H9 (cell line): ENCODE measurements at regions not wholly inside any gene's neighbourhood (a gene's known extent, or its start where the extent isn't known, plus 50 kb on each side); places are given as distances from the start of the nearest gene placed in this dataset.

ENCODE experiments used
- DNase-seq: peaks from one replicate; pipeline ENCODE4 v3.0.0-alpha.2; 2017
- H2AFZ ChIP-seq: one replicate; pipeline ENCODE4 v1.6.1; 2013; ENCODE audit warnings: mild to moderate bottlenecking, low read length, control low read depth, moderate library complexity
- H2AK5ac ChIP-seq: 2 replicates; pipeline ENCODE4 v1.6.1; 2013; ENCODE audit warnings: low read length, control low read depth, mixed read lengths; ENCODE audit not compliant: insufficient read length
- H2BK120ac ChIP-seq: one replicate; pipeline ENCODE4 v1.6.1; 2013; ENCODE audit warnings: low read depth, mild to moderate bottlenecking, low read length, control low read depth, inconsistent platforms; ENCODE audit not compliant: poor library complexity, severe bottlenecking
- H2BK12ac ChIP-seq: 2 replicates; pipeline ENCODE4 v1.6.1; 2013; ENCODE audit warnings: low read length, control low read depth, mixed read lengths, low read depth; ENCODE audit not compliant: insufficient read length
- H2BK15ac ChIP-seq: 2 replicates; pipeline ENCODE4 v1.6.1; 2013; ENCODE audit warnings: low read depth, low read length, control low read depth
- H2BK20ac ChIP-seq: one replicate; pipeline ENCODE4 v1.6.1; 2013; ENCODE audit warnings: low read depth, mild to moderate bottlenecking, low read length, control low read depth, inconsistent platforms; ENCODE audit not compliant: poor library complexity, severe bottlenecking
- H2BK5ac ChIP-seq: 2 replicates; pipeline ENCODE4 v1.6.1; 2013; ENCODE audit warnings: low read length, control low read depth, mixed read lengths; ENCODE audit not compliant: insufficient read length
- H3K14ac ChIP-seq: 2 replicates; pipeline ENCODE4 v1.6.1; 2013; ENCODE audit warnings: low read length, control low read depth; ENCODE audit not compliant: insufficient read depth
- H3K18ac ChIP-seq: 2 replicates; pipeline ENCODE4 v1.6.1; 2013; ENCODE audit warnings: low read depth, mild to moderate bottlenecking, mixed read lengths, low read length, control low read depth; ENCODE audit not compliant: insufficient read length
- H3K23ac ChIP-seq: 2 replicates; pipeline ENCODE4 v1.6.1; 2013; ENCODE audit warnings: low read length, control low read depth, mixed read lengths, low read depth; ENCODE audit not compliant: insufficient read length
- H3K23me2 ChIP-seq: 2 replicates; pipeline ENCODE4 v1.6.1; 2013; ENCODE audit warnings: low read depth, mild to moderate bottlenecking, mixed read lengths, low read length, control low read depth; ENCODE audit not compliant: insufficient read length, poor library complexity, severe bottlenecking
- H3K27ac ChIP-seq: 2 replicates; pipeline ENCODE4 v1.5.1; 2013; ENCODE audit warnings: low read length, control low read depth, mixed read lengths, low read depth; ENCODE audit not compliant: insufficient read length
- H3K27me3 ChIP-seq: 2 replicates; pipeline ENCODE4 v1.6.1; 2013; ENCODE audit warnings: low read length, control low read depth, inconsistent platforms; ENCODE audit not compliant: insufficient read depth
- H3K4ac ChIP-seq: 2 replicates; pipeline ENCODE4 v1.6.1; 2013; ENCODE audit warnings: low read depth, mild to moderate bottlenecking, control low read depth, inconsistent platforms, low read length, moderate library complexity
- H3K4me1 ChIP-seq: 2 replicates; pipeline ENCODE4 v1.6.1; 2013; ENCODE audit warnings: low read length, control low read depth, inconsistent platforms; ENCODE audit not compliant: insufficient read depth
- H3K4me2 ChIP-seq: 2 replicates; pipeline ENCODE4 v1.6.1; 2013; ENCODE audit warnings: low read length, control low read depth, mixed read lengths; ENCODE audit not compliant: insufficient read length, insufficient read depth
- H3K56ac ChIP-seq: 2 replicates; pipeline ENCODE4 v1.6.1; 2013; ENCODE audit warnings: low read depth, mild to moderate bottlenecking, mixed read lengths, low read length, control low read depth; ENCODE audit not compliant: insufficient read length
- H3K79me1 ChIP-seq: 2 replicates; pipeline ENCODE4 v1.6.1; 2013; ENCODE audit warnings: low read depth, mild to moderate bottlenecking, moderate library complexity, low read length, control low read depth, inconsistent platforms; ENCODE audit not compliant: insufficient read depth, poor library complexity, severe bottlenecking
- H3K79me2 ChIP-seq: 2 replicates; pipeline ENCODE4 v1.6.1; 2013; ENCODE audit warnings: low read length, control low read depth, inconsistent platforms; ENCODE audit not compliant: insufficient read depth
- H3K9ac ChIP-seq: 2 replicates; pipeline ENCODE4 v1.6.1; 2013; ENCODE audit warnings: low read length, control low read depth, mixed read lengths; ENCODE audit not compliant: insufficient read length; ENCODE audit errors: extremely low read depth
- H3K9me3 ChIP-seq: one replicate; pipeline ENCODE4 v1.6.1; 2013; ENCODE audit warnings: low read depth, low read length, inconsistent platforms; ENCODE audit not compliant: control insufficient read depth
- H3T11ph ChIP-seq: one replicate; pipeline ENCODE4 v1.6.1; 2013; ENCODE audit warnings: mild to moderate bottlenecking, low read length, control low read depth, inconsistent platforms
- H4K20me1 ChIP-seq: one replicate; pipeline ENCODE4 v1.6.1; 2013; ENCODE audit not compliant: control insufficient read depth, insufficient read length, insufficient read depth
- H4K5ac ChIP-seq: 2 replicates; pipeline ENCODE4 v1.6.1; 2013; ENCODE audit warnings: low read depth, mild to moderate bottlenecking, mixed read lengths, low read length, control low read depth; ENCODE audit not compliant: insufficient read length
- H4K8ac ChIP-seq: replicated peaks from 2 replicates; pipeline ENCODE4 v1.6.1; 2013; ENCODE audit warnings: low read length, control low read depth, mixed read lengths, low read depth; ENCODE audit not compliant: insufficient read length
- H4K91ac ChIP-seq: 2 replicates; pipeline ENCODE4 v1.6.1; 2013; ENCODE audit warnings: low read depth, mild to moderate bottlenecking, moderate library complexity, mixed read lengths, low read length, control low read depth; ENCODE audit not compliant: insufficient read length
- H3K27ac Mint-ChIP-seq, 3 experiments: 2 replicates in 2 of 3; 3 replicates in 1 of 3; pipeline ENCODE4 v1.8.0; 2020 to 2021; ENCODE audit warnings: mixed read lengths in 3 of 3, mild to moderate bottlenecking in 1 of 3, moderate library complexity in 1 of 3
- H3K27me3 Mint-ChIP-seq: 2 replicates; pipeline ENCODE4 v1.8.0; 2021; ENCODE audit warnings: low read depth, mild to moderate bottlenecking, moderate library complexity, mixed read lengths
- H3K36me3 Mint-ChIP-seq, 3 experiments: 2 replicates in 2 of 3; 3 replicates in 1 of 3; pipeline ENCODE4 v1.8.0; 2020 to 2021; ENCODE audit warnings: low read depth in 3 of 3, mixed read lengths in 3 of 3; ENCODE audit not compliant: insufficient read depth in 1 of 3
- H3K4me1 Mint-ChIP-seq, 2 experiments: 2 replicates each; pipeline ENCODE4 v1.8.0; 2020; ENCODE audit warnings: mixed read lengths in 2 of 2
- H3K4me3 Mint-ChIP-seq, 2 experiments: 2 replicates in 1 of 2; 3 replicates in 1 of 2; pipeline ENCODE4 v1.8.0; 2020 to 2021; ENCODE audit warnings: mild to moderate bottlenecking in 2 of 2, mixed read lengths in 2 of 2, moderate library complexity in 1 of 2
- H3K9me3 Mint-ChIP-seq, 2 experiments: 2 replicates in 1 of 2; 3 replicates in 1 of 2; pipeline ENCODE4 v1.8.0; 2020; ENCODE audit warnings: mild to moderate bottlenecking in 2 of 2, mixed read lengths in 2 of 2, moderate library complexity in 1 of 2
- CTCF ChIP-seq: fragments of 200-600 bp; sonication (generic); conservative IDR thresholded peaks from 3 replicates; pipeline ENCODE4 v1.8.0; 2021; ENCODE audit warnings: antibody characterized with exemption, mild to moderate bottlenecking

DNA sequence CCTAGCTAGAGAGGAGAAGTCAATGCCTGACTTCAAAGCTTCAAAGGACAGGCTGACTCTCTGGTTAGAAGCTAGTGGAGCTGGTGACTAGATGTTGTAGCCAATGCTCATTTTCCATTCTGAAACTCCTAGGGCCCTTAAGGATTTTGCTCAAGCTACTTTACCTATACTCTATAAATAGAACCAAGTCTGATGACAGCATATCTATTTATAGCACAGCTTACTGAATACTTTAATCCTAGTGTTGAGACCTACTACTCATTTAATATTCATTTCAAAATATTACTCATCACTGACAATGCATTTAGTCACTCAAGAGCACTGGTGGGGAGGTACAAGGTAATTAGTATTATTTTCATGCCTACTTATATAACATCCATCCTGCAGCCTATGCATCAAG is 137.2 kb upstream of the PELI2 start:
- H3K4me3 Mint-ChIP-seq, result no peak overlapping the region
- H3K4me2 ChIP-seq, result no peak overlapping the region
- H3K9ac ChIP-seq, result no peak overlapping the region
- H3K36me3 Mint-ChIP-seq, result peaks cover 0 to 4% (median 0%) of the 10 kb centered on the region in 3 experiments; a peak in 1 of 7 replicates
- no peak overlapping the region for H3K4ac ChIP-seq
- H3K27me3 ChIP-seq, result no peaks in the 10 kb centered on the region
- H3K27me3 Mint-ChIP-seq, result peaks cover 1% of the 10 kb centered on the region; the same call in 1 of the 2 replicates
- no peak overlapping the region for H4K91ac ChIP-seq
- peaks cover 4 to 5% of the 10 kb centered on the region in 2 experiments; a peak in 3 of 5 replicates for H3K9me3 Mint-ChIP-seq
- no peak overlapping the region for H2AK5ac ChIP-seq
- H2BK12ac ChIP-seq, result no peak overlapping the region
- H3K79me2 ChIP-seq, result no peaks in the 10 kb centered on the region
- no peak overlapping the region for H3K23ac ChIP-seq
- H3K4me1 Mint-ChIP-seq, result no peaks in the 10 kb centered on the region
- H3K23me2 ChIP-seq, result no peaks in the 10 kb centered on the region
- H4K5ac ChIP-seq, result no peak overlapping the region
- H2AFZ ChIP-seq, result no peak overlapping the region
- no peaks in the 10 kb centered on the region for H3K79me1 ChIP-seq
- H2BK120ac ChIP-seq, result no peak overlapping the region
- no peaks in the 10 kb centered on the region for H3K9me3 ChIP-seq
- H3T11ph ChIP-seq, result no peak overlapping the region
- H3K14ac ChIP-seq, result no peak overlapping the region
- H2BK15ac ChIP-seq, result no peak overlapping the region
- H3K27ac ChIP-seq, result no peak overlapping the region
- DNase-seq, result no peak
- H4K20me1 ChIP-seq, result no peaks in the 10 kb centered on the region
- TF ChIP-seq CTCF, result no peak
- H3K56ac ChIP-seq, result no peak overlapping the region
- H3K4me1 ChIP-seq, result no peaks in the 10 kb centered on the region
- H3K27ac Mint-ChIP-seq, result no peak overlapping the region
- no peak overlapping the region for H2BK20ac ChIP-seq
- H2BK5ac ChIP-seq, result no peak overlapping the region
- H3K18ac ChIP-seq, result no peak overlapping the region
- no peak overlapping the region for H4K8ac ChIP-seq
